ENCODE measurements at regions not wholly inside any gene's neighbourhood (a gene's known extent, or its start where the extent isn't known, plus 50 kb on each side); places are given as distances from the start of the nearest gene placed in this dataset.

GRCh38 chr1:229124116-229124515, 146.8 kb upstream of the RAB4A start:
- intact Hi-C loops (cut with DNase I) = no loop called here
- H3K36me3 ChIP-seq = no peaks in the 10 kb centered on the region
- DNase-seq = no peak

GRCh38 chr1:229124520-229125124, 146.3 kb upstream of the RAB4A start:
- WGBS, 4 donors = 60 to 67% (median 65%) methylated on average over 11 of the region's 11 CpGs
- ATAC-seq = no peak
- intact Hi-C loops (cut with DNase I) = no loop called here

More at GRCh38 chr1:229124116-229124515, 146.8 kb upstream of the RAB4A start:
- peaks cover 0 to 21% (median 0%) of the 10 kb centered on the region in 12 donors for H3K4me1 ChIP-seq
- TF ChIP-seq CTCF (IDR thresholded peaks at IDR 0.05) (no peak), POLR2A (IDR thresholded peaks at IDR 0.05) (no peak)
- H3K27me3 ChIP-seq = peaks cover 0 to 9% (median 0%) of the 10 kb centered on the region in 9 donors
- 67 to 87% (median 71%) methylated on average over 1 of the region's 1 CpG for WGBS, 4 donors
- no peak for ATAC-seq
- no peak overlapping the region for H3K4me3 ChIP-seq
- no peak overlapping the region for H3K27ac ChIP-seq
- H3K9me3 ChIP-seq = no peaks in the 10 kb centered on the region

GRCh38 chr1:229127301-229127700, 143.6 kb upstream of the RAB4A start:
- Histone ChIP-seq H3K36me3 (no peaks in the 10 kb centered on the region), H3K27ac (no peak overlapping the region), H3K4me1 (peaks cover 0 to 41% (median 0%) of the 10 kb centered on the region in 12 donors), H3K4me3 (no peak overlapping the region), H3K27me3 (peaks cover 0 to 20% (median 0%) of the 10 kb centered on the region in 9 donors), H3K9me3 (no peaks in the 10 kb centered on the region)
- no peak for TF ChIP-seq POLR2A (IDR thresholded peaks at IDR 0.05)
- TF ChIP-seq CTCF (IDR thresholded peaks at IDR 0.05) = no peak
- DNase-seq = no peak
- intact Hi-C loops (cut with DNase I) = no loop called here
- ATAC-seq = no peak
- WGBS, 4 donors = 61 to 73% (median 67%) methylated on average over 2 of the region's 2 CpGs

More at GRCh38 chr1:229124520-229125124, 146.3 kb upstream of the RAB4A start:
- DNase-seq = no peak
- Histone ChIP-seq H3K4me1 (peaks cover 0 to 26% (median 0%) of the 10 kb centered on the region in 12 donors), H3K27ac (no peak overlapping the region), H3K9me3 (no peaks in the 10 kb centered on the region), H3K27me3 (peaks cover 0 to 10% (median 0%) of the 10 kb centered on the region in 9 donors), H3K4me3 (no peak overlapping the region), H3K36me3 (no peaks in the 10 kb centered on the region)
- no peak for TF ChIP-seq POLR2A (IDR thresholded peaks at IDR 0.05)
- TF ChIP-seq CTCF (IDR thresholded peaks at IDR 0.05) = no peak

- H3K27ac ChIP-seq = no peak overlapping the region
- peaks cover 0 to 41% (median 0%) of the 10 kb centered on the region in 12 donors for H3K4me1 ChIP-seq
- 58 to 83% (median 77%) methylated on average over 7 of the region's 7 CpGs for WGBS, 4 donors
- DNase-seq (no peak), ATAC-seq (peak in 1 of 4 donors; percentile 37)
- peaks cover 0 to 16% (median 0%) of the 10 kb centered on the region in 9 donors for H3K27me3 ChIP-seq
- H3K9me3 ChIP-seq = no peaks in the 10 kb centered on the region
- no peak overlapping the region for H3K4me3 ChIP-seq
- no peaks in the 10 kb centered on the region for H3K36me3 ChIP-seq
- intact Hi-C loops (cut with DNase I) = no loop called here
- no peak for TF ChIP-seq CTCF (IDR thresholded peaks at IDR 0.05)
- TF ChIP-seq POLR2A (IDR thresholded peaks at IDR 0.05) = no peak
Measured at GRCh38 chr1:229128066-229128608, 142.8 kb upstream of the RAB4A start.
